CD4-positive, alpha-beta T cell treated with Interleukin-17A for 4 hours (primary cell): ENCODE measurements at regions not wholly inside any gene's neighbourhood (a gene's known extent, or its start where the extent isn't known, plus 50 kb on each side); places are given as distances from the start of the nearest gene placed in this dataset.
"Not testable (repeated sequence)": the region's sequence is repeated elsewhere in the genome, so short reads cannot be mapped to it uniquely, and the experiment has no call there.

ENCODE experiments used
- DNase-seq: peaks from one replicate; pipeline ENCODE4 v3.0.0-alpha.2; 2020; ENCODE audit warnings: mixed read lengths

DNA sequence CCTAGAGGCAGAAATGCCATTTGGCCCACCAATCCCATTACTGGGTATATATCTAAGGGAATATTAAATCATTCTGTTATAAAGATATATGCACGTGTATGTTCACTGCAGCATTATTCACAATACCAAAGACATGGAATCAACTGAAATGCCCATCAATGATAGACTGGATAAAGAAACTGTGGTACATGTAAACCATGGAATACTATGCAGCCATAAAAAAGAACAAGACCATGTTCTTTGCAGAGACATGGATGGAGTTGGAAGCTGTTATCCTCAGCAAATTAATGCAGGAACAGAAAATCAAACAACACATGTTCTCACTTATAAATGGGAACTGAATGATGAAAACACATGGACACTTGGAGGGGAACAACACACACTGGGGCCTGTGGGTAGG is 458.4 kb downstream of the CD83 start:
- no peak for DNase-seq

DNA sequence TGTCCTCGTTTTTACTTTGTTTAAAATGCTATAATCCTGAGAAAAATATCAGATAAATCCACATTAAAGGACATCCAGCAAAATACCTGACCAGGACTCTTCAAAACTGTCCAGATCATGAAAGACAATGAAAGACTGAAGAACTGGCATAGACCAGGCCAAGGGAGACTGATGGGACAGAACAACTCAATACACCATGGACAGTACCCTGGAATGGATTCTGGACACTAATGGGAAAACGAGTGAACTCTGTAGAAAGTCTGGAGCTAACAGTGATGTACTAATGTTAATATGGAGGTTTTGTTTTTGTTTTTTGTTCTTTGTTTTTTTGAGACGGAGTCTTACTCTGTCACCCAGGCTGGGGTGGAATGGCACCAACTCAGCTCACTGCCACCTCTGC is 461.4 kb downstream of the CD83 start:
- DNase-seq: no peak

DNA sequence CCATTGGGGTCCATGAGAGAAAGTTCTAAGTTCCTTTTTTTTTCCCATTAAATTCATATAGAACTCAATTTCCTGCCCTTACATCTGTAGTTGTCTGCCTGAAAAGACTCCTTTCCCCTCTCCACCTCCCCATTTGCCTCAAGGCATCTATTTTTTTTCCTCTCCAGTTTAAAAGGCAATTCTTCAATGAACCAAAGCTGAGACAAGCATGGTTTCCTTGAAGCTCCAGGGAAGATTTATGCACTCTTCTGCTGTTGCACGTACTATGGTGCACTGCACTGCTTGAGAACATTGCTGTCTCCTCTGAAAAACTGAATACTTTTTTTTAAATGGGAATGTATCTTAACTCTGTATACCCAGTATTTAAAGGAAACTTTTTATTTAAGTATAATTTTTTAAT is 465.2 kb downstream of the CD83 start:
- no peak for DNase-seq

- no peak for DNase-seq
Measured at GRCh38 chr6:14583826-14584225, 466.3 kb downstream of the CD83 start.

DNA sequence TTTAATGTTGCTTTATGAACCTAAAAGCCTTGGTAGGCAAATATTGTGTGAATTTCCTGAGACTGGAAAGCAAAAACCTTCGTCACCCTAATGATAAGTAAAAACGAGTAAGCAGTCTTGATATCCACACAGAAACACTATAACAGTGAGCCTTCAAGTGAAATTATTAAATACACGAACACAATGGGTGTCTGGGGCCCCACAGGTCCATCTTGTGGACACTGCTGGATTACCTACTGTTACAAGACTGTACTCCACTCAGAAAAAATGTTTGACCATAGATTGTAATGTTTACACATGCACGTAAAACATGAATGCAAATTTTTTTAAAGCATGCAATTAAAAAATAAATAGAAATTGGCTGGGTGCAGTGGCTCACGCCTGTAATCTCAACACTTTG is 466.9 kb downstream of the CD83 start:
- DNase-seq: no peak

DNA sequence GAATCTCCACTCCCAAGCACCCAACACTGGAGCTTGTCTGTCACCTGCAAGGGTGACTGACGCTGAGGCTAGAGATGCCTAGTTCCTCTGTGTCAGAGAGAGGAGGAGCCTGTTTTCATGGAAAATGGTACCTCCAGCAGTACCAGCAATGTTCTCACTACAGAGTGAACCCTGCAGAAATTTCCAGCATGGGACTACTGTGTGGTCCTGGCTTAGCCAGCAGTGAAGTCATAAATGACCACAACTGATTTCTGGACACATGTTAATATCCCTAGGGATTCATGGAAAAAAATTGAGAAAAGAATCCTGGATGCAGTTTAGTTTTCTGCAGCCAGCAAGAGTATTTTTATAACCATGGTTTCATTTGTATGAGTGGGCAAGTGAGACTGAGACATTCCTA is 468.1 kb downstream of the CD83 start:
- no peak for DNase-seq

DNA sequence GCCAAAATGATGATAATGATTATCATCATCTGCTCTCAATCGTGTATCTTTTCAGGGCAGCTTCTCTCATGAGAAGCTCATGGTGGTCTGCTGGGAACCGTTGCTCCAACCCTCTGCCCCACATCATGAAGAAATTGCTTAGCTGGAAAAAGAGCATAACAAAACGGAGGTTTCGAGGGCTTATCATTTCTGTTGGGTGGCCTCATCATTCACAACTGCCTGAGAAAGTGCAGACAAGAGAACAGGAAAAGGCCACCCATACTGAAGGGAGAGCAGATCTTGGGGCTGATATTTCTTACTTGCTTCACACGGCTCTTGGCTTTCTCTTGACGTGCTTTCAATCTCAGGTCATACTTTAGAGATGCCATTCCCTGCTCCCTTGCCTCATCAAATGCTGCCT is 471.6 kb downstream of the CD83 start:
- no peak for DNase-seq

DNA sequence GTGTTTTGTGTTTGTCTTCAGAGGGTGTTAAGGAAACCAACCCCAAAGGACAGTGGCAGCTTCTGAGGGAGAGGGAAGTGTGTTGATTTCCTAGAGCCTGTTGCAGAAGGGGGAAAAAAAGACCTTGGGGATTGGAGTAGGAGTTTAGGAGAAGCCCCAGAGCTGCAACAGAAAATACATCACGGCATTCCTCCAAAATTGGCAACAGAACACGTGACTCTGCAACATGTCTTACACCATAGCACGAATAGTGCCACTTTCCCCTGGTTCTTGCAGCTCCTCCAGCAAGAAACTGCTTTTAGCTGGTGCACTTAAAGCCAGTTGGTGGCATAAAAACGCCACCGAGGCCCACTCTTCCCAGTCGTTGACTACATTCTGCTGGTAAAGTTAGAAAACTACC is 473.0 kb downstream of the CD83 start:
- no peak for DNase-seq

GRCh38 chr6:14591998-14592397 is 474.4 kb downstream of the CD83 start:
- DNase-seq: no peak

- no peak for DNase-seq
Measured at GRCh38 chr6:14593286-14593685, 475.7 kb downstream of the CD83 start.

DNA sequence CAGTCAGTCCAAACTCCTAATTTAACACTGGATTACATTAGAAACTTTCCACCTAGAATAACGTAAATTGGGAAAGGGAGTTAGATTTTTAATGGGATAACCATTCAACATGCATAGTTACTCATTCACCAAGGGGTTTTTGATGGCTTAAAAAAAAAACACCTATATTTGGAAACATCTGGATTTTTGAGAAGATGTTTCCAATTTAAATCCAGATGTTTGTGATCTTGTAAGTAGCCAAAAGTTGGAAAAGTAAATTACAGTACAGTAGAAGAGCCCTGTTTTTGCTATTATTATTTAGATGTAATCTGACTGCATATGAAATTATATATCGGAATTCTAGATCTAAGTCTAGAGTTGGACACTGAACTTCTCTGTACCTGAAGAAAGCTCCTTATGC is 478.2 kb downstream of the CD83 start:
- DNase-seq: no peak

GRCh38 chr6:14596410-14596809 is 478.8 kb downstream of the CD83 start:
- DNase-seq: no peak

- no peak for DNase-seq
Measured at GRCh38 chr6:14597090-14597489, 479.5 kb downstream of the CD83 start.

DNA sequence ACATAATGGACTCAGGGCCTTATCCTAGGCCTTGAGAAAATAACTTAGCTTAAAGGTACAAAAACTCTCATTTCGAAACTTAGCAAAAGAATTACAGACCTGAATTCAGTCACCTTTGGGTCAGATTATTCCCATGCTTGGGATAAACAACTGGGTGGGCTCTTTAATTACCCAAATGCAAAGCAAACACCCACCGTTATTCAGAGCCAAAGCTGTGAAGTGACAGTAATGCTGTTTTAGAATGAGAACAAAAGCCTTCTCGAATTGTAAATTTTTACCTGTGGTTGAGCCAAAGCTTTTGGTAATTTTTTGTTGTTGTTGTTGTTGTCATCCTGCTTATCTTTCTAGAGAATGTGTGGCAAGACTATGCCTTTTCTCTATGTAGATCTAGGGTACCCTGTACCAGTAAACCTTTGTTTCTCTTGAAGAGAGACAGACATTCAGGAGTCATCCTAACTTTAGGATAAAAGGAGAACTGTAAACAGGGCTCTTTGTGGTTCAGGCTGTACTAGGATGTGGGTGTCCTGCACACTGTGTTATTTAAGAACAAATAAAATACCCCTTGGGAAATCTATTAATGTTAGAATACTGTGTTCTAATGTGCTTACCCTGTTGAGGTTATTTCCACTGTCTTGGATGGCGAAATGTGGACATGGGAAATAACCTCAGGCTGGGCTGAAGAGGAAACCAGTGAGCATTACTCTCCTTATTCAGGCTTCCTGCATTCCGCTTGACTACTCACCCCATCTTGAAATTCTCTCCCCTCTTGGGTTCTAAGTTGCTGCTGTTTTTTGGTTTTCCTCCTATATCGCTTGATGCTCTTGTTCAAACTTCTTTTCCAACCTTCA is 480.7 kb downstream of the CD83 start:
- DNase-seq: no peak

GRCh38 chr6:14600306-14600705 is 482.7 kb downstream of the CD83 start:
- not testable (repeated sequence) for DNase-seq

DNA sequence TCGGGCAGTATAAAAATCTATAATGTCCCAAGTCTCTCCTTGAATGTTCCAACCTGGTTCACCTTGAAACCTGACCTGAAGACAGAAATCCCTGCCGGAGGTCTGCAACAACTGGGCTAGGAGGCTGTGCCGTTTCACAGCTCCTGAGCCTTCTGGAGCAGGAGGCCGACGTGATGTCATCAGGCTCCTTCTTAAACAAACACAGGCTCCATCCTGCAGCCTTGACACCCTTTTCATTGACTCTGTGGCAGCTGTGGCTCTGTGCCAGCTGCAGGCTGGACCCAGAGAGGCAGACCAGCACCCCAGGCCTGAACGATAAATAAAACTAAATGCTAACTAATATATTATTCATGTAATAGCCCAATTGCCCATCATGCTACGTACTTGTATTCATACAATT is 483.9 kb downstream of the CD83 start:
- no peak for DNase-seq

DNA sequence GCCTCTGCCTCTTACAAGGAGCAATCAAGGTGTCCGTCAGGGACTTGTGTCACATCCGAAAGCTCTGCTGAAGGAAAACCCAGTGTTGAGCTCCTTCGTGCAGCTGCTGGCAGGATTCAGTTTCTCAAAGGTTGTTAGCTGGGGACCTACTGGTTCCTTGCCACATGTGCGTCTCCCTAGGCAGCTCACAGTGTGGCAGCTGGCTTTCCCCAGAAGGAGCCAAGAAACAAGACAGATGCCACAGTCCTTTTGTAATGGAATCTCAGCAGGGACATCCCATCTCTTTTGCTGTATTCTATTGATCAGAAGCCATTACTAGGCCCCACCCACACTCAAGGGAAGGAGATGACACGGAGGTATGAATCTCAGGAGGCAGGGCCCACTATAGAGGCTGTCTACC is 488.8 kb downstream of the CD83 start:
- DNase-seq: no peak

DNA sequence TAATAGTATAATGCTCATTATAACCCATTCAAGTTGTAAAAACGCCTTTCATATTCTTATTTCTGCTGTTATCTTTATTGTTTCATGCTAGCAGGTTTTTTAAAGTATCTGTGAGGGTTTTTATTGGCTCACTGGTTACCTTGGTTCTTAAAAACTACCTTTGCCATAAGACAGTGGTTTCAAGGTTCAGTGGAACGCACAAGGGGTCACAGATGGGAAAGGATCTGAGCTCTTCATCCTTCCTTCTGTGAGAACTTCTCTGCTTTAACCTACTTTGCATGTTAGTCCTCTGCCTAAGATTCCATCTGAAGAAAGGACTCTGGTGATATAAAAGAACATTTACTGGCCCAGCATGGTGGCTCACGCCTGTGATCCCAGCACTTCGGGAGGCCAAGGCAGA is 492.6 kb downstream of the CD83 start:
- no peak for DNase-seq

DNA sequence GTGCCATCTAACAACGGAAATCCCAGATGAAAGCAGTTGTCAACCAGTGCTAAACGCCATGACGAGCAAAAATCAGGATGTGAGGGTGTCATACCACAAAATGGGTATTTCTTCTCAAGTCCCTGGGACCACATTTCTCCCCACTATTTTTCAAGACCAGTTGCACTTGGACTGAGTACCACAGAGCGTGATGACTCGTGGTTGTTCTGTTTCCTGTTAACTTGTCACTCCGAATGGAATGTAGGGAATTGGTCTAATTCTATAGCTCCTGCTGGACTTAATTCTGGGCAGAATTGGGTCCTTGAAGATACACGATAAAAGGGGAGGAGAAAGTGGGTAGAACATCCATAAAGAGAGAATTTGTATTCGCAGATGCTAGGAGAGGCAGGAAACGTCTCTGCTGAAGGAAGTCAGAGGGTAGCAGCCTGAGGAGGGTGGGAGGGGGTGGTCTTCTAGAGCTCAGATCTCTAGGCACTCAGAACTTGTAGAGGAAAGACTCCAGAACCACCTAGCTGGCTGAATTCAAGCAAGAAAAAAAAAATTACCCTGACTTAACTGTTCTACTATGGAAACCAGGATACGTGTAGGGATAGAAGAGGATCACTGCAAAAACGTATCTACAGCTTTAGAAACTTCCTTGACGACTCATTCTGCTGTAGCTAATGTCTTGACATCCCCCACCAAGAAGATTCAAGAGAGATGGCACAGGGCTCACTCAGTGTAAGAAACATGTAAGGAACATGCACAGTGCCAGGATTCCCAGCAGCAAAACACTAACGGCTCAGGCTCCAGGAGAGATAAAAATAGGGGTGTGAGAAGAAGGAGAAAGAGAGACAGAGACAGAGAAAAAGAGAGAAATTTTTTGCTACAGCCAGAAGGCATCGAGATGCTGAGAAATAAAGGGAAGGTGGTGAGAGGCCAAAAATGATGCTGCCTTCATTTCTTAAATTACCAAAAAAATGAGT is 494.7 kb downstream of the CD83 start:
- no peak for DNase-seq

GRCh38 chr6:14614631-14615030 is 497.1 kb downstream of the CD83 start:
- DNase-seq: no peak

- no peak for DNase-seq
Measured at GRCh38 chr6:14616656-14617055, 499.1 kb downstream of the CD83 start.

GRCh38 chr6:14618759-14619418 is 501.3 kb downstream of the CD83 start:
- no peak for DNase-seq

GRCh38 chr6:14619419-14619781 is 501.8 kb downstream of the CD83 start:
- no peak for DNase-seq

DNA sequence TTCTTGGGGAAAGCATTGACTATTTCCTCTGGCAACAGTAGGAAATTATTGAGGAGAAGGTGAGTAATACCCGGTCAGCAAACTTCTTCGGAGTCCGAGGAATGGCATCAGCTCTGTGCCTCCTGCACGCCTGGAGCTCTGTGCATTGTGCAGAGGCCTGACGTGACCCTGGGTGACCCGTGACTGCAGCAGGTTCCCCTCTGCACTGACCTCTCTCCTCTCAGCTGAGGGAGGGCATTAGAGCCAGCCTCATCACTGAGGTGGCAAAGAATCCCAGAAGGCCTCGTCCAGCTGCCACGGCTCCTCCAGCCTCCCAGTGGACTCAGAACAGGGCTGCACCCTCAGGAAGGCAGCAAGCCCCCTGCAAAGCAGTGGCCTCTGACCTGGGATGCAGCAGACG is 502.9 kb downstream of the CD83 start:
- DNase-seq: no peak
